DND-41 (cell line): ENCODE measurements at regions not wholly inside any gene's neighbourhood (a gene's known extent, or its start where the extent isn't known, plus 50 kb on each side); places are given as distances from the start of the nearest gene placed in this dataset.

Experiments
- ATAC-seq: fragments of 200-7000 bp; cut with Tn5 transposase; 3 replicates; pipeline ENCODE4 v1.9.1; 2021; ENCODE audit warnings: low read depth; ENCODE audit not compliant: insufficient read depth
- DNase-seq: peaks from one replicate; pipeline ENCODE4 v3.0.0-alpha.2; 2020
- H2AFZ ChIP-seq: 2 replicates; pipeline ENCODE4 v1.6.0; 2012; ENCODE audit warnings: low read depth, low read length
- H3K27ac ChIP-seq: 2 replicates; pipeline ENCODE4 v1.5.1; 2012; ENCODE audit warnings: low read length, inconsistent platforms
- H3K27me3 ChIP-seq: fragments of 200-600 bp; sonication (generic); 2 replicates; pipeline ENCODE4 v1.6.0; 2012; ENCODE audit warnings: low read length, mild to moderate bottlenecking, inconsistent platforms; ENCODE audit not compliant: insufficient read depth, poor library complexity
- H3K36me3 ChIP-seq: 2 replicates; pipeline ENCODE4 v1.5.1; 2012; ENCODE audit warnings: low read length, inconsistent platforms; ENCODE audit not compliant: insufficient read depth
- H3K4me1 ChIP-seq: 2 replicates; pipeline ENCODE4 v1.5.1; 2012; ENCODE audit warnings: mild to moderate bottlenecking, low read length; ENCODE audit not compliant: insufficient read depth
- H3K4me2 ChIP-seq: 2 replicates; pipeline ENCODE4 v1.6.0; 2012; ENCODE audit warnings: mild to moderate bottlenecking, moderate library complexity, low read length, inconsistent platforms; ENCODE audit not compliant: insufficient read depth
- H3K4me3 ChIP-seq, 2 experiments: fragments of 200-600 bp in 1 of 2; shearing (Covaris generic) in 1 of 2; 2 replicates each; pipeline ENCODE4 v1.5.1; 2012 to 2016; ENCODE audit warnings: inconsistent platforms in 2 of 2, low read length in 2 of 2, mild to moderate bottlenecking in 2 of 2, low read depth in 1 of 2, moderate library complexity in 1 of 2
- H3K79me2 ChIP-seq: 2 replicates; pipeline ENCODE4 v1.6.0; 2012; ENCODE audit warnings: low read length, inconsistent platforms; ENCODE audit not compliant: insufficient read depth
- H3K9ac ChIP-seq: 2 replicates; pipeline ENCODE4 v1.6.0; 2012; ENCODE audit warnings: low read depth, mild to moderate bottlenecking, inconsistent platforms, low read length, moderate library complexity
- H3K9me3 ChIP-seq: 2 replicates; pipeline ENCODE4 v1.5.1; 2012; ENCODE audit warnings: low read length, moderate library complexity, mild to moderate bottlenecking, inconsistent platforms; ENCODE audit not compliant: insufficient read depth, severe bottlenecking
- H4K20me1 ChIP-seq: 2 replicates; pipeline ENCODE4 v1.6.0; 2012; ENCODE audit warnings: low read length; ENCODE audit not compliant: insufficient read depth
- EZH2 ChIP-seq: IDR thresholded peaks from 3 replicates; pipeline ENCODE4 v1.6.1; 2012; ENCODE audit warnings: borderline replicate concordance, low read depth, mild to moderate bottlenecking, moderate library complexity, low read length, inconsistent platforms; ENCODE audit not compliant: severe bottlenecking
- TF ChIP-seq, protein P1 (sequence below): IDR thresholded peaks from 2 replicates; pipeline ENCODE4 v1.5.1; 2012; ENCODE audit warnings: borderline replicate concordance, low read length, moderate library complexity, mild to moderate bottlenecking; ENCODE audit not compliant: poor library complexity, severe bottlenecking; ENCODE audit errors: extremely low read depth

DNA sequence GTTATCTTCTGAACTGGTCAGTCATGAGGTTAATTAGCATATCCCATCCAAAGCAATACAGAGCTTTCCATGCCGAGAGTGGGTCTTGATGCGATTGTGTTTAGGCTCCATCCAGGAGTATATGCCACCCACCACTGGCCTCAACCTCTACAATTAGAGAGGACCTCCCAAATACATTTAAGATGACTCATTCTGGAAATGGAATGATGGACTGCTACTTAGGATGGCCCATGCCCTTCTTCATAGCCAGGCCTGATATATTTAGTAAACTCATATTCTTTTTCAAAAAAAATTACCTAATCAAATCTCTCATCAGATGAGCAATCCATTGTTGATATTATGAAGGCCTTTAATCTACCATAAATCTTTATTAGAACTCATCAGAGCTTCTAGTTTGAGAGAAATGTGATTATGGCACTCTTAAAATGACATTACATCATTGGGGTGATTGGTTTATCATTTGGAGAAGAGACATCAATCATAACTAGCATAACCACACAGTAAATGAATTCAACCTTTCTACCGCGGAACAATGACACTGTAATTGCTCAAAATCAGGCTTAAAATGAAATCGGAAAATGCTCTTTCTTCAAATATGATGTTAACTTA is 414.2 kb upstream of the WWC1 start:
- no peak for ATAC-seq

DNA sequence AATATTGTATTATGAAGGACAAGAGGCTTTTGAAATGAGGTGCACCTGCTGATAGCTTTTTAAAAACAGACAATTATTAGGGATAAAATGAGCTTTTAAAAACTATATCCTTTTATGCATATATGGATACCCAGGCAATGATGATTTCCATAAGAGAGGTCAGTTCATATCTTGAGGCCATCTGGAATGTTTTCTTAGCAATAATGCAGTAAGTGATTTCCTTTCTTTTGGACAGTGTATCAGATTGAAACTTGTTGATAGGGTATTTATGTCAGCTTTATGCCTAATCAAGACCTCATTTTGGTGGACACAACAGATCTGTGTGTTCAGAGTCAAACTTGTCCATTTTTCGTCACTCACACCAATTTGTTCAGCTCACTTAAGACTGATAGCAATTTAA is 413.5 kb upstream of the WWC1 start:
- Histone ChIP-seq H3K79me2 (no peaks in the 10 kb centered on the region), H4K20me1 (no peaks in the 10 kb centered on the region), H3K27me3 (no peaks in the 10 kb centered on the region), H2AFZ (no peak overlapping the region), H3K27ac (no peak overlapping the region), H3K36me3 (no peaks in the 10 kb centered on the region), H3K4me2 (no peak overlapping the region), H3K9me3 (peaks cover 7% of the 10 kb centered on the region), H3K4me1 (no peaks in the 10 kb centered on the region), H3K4me3 (no peak overlapping the region), H3K9ac (no peak overlapping the region)
- ATAC-seq (no peak), DNase-seq (no peak)
- TF ChIP-seq, protein P1, sequence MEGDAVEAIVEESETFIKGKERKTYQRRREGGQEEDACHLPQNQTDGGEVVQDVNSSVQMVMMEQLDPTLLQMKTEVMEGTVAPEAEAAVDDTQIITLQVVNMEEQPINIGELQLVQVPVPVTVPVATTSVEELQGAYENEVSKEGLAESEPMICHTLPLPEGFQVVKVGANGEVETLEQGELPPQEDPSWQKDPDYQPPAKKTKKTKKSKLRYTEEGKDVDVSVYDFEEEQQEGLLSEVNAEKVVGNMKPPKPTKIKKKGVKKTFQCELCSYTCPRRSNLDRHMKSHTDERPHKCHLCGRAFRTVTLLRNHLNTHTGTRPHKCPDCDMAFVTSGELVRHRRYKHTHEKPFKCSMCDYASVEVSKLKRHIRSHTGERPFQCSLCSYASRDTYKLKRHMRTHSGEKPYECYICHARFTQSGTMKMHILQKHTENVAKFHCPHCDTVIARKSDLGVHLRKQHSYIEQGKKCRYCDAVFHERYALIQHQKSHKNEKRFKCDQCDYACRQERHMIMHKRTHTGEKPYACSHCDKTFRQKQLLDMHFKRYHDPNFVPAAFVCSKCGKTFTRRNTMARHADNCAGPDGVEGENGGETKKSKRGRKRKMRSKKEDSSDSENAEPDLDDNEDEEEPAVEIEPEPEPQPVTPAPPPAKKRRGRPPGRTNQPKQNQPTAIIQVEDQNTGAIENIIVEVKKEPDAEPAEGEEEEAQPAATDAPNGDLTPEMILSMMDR, result no peak
- no peak for TF ChIP-seq EZH2

More for the DNA sequence above, 414.2 kb upstream of the WWC1 start:
- H3K4me1 ChIP-seq, result no peaks in the 10 kb centered on the region
- DNase-seq, result no peak
- H3K79me2 ChIP-seq, result no peaks in the 10 kb centered on the region
- no peak overlapping the region for H3K27ac ChIP-seq
- no peaks in the 10 kb centered on the region for H3K27me3 ChIP-seq
- H3K9me3 ChIP-seq, result peaks cover 7% of the 10 kb centered on the region
- no peak overlapping the region for H2AFZ ChIP-seq
- H4K20me1 ChIP-seq, result no peaks in the 10 kb centered on the region
- TF ChIP-seq EZH2, result no peak
- TF ChIP-seq, protein P1, result no peak
- H3K36me3 ChIP-seq, result no peaks in the 10 kb centered on the region
- no peak overlapping the region for H3K9ac ChIP-seq
- no peak overlapping the region for H3K4me3 ChIP-seq
- H3K4me2 ChIP-seq, result no peak overlapping the region

DNA sequence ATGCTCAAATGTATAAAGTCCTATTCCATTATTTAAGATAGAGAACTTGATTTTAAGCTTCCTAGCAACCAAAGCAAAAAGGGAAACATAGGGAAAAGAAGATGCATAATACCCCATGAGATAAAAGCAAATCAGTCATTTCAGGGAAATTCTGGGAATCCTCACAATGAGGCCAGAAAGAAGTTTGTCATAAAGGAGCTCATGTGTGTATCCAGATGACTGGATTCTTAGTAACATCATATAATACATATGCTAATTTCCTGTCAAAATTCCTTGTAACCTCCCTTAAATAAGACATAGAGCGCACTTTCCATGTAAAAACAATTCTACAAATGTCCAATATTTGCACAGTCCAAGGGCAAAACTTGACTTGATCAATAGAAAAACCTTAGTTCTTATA is 411.0 kb upstream of the WWC1 start:
- no peaks in the 10 kb centered on the region for H3K36me3 ChIP-seq

More for the DNA sequence above, 411.0 kb upstream of the WWC1 start:
- H3K4me1 ChIP-seq, result no peaks in the 10 kb centered on the region
- no peak overlapping the region for H3K9ac ChIP-seq
- H3K27ac ChIP-seq, result no peak overlapping the region
- no peaks in the 10 kb centered on the region for H4K20me1 ChIP-seq
- H3K27me3 ChIP-seq, result no peaks in the 10 kb centered on the region
- no peak overlapping the region for H2AFZ ChIP-seq
- H3K4me3 ChIP-seq, result no peak overlapping the region
- no peak overlapping the region for H3K4me2 ChIP-seq
- ATAC-seq (no peak), DNase-seq (no peak)
- no peaks in the 10 kb centered on the region for H3K79me2 ChIP-seq
- TF ChIP-seq, protein P1, result no peak
- TF ChIP-seq EZH2, result no peak
- H3K9me3 ChIP-seq, result peaks cover 7% of the 10 kb centered on the region
